CD4-positive, alpha-beta T cell treated with Interleukin-6 for 4 hours (primary cell): ENCODE measurements at regions not wholly inside any gene's neighbourhood (a gene's known extent, or its start where the extent isn't known, plus 50 kb on each side); places are given as distances from the start of the nearest gene placed in this dataset.

ENCODE experiments used
- DNase-seq: peaks from one replicate; pipeline ENCODE4 v3.0.0-alpha.2; 2020; ENCODE audit warnings: mixed read lengths

DNA sequence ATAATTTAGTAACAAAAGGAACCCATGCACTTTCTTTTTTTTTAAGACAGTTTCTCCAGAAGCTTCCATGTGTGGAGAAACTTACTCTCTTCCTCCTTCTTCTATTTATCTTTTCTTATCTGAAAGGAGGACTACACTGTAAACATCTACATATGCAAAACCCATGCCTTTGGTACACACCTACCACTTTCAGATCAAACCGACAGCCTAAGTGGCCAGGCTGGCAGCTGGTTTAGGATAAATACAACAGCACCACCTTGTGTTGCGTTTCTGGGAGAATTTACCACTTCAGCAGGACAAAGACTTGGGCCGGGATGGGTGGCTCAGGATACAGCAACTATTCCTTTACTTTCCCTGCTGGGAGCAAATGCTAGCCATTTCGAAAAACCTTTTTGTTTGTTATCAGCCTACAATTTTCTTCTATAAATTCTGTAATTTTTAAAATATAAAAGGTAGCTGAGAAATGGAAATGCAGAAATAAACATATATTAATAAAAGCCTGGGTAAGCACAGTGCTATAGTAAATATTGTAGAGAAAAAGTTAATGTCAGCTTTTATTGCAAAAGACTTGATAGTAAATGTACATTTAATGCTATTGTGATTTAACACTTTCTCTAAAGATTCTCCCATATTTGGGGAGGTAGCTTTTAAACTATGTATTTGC lies 94.0 kb upstream of the RFC3 start:
- peak; percentile 73 for DNase-seq

DNA sequence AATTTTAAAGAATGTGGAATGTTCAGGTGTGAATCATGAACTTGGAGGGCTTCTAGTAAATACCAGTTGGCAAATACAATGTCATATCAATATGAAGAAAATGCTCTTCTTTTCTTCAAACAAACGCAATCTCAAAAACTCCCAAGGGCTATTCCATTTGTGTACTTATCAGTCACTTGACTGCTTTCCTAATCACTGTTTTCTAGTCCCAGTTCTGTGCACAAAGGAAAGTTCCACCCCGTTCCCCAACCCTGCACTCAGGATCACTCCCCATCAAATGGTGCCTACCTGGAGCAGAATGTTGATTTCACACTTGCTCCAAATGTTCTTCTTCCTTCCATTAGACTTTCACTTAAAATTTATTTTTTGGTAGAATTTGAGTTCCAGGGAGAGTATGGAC lies 92.6 kb upstream of the RFC3 start:
- DNase-seq: no peak

DNA sequence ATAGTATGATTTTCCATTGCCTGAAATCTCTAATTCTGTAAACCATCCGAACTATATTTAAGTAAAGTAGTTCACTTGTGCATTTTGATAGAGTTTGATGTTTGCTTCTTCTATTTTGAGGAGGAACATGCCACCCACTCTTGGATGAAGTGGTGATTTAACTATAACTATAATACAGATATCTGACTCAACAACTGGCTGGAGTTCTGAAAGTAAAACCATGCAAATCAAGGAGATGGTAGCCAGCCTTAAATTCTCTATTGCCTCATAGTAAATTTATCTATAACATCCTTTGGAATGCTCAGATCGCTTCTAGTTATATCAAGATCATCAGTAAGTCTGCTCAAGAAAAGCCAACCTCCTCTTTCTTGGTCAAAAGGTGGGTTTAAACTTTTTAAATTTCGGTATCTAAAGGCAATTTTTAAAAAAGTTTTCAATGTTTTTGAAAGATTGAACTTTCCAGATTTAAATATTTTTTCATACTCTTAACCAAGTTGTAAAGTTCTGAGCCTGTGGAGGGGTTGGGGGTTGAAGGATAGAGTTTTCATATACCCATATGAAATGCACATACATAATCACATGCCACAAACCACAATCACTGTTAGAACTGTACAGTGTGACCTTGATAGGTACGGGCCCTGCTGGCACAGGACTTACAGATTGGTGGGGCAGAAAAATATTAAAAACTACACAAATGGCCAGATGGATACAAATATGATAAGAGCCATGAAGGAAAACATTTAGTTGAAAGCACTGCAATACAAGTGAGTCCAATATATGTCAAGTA lies 90.5 kb upstream of the RFC3 start:
- DNase-seq: no peak

DNA sequence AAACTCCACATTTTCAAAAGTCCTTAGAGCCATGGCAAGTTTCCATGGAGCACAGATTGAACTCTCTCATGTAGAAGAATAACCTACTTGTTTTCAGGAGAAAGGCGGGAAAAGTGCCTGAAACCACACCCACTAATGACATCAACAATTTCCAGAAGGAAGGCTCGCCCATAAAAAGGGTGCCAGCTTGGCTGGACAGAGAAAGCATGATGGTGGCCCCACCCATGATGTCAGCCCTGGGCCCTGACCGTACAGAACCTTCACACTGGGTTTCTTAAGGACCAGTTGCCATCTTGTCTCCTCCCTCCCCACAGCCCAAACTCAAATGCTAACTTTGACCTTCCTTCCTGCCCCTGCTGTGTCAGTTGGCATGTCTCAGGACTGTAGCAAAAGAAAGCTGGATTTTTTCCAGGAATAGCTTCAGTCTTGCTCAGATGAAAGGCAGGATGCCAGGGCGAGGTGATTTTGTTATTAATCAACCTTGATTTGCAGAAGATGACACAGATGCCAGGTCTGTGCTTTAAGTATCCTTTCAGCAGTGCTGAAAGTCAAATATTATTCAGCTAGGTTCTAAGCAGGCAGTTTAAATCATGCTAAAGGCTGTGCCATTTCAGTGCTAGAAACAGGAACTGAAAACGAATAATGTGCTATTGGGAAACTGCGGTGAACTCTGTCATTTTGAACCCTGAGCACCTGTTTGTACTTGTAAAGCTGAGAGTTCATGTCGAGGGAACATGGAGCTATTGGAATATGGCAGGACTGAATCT lies 89.5 kb upstream of the RFC3 start:
- no peak for DNase-seq

DNA sequence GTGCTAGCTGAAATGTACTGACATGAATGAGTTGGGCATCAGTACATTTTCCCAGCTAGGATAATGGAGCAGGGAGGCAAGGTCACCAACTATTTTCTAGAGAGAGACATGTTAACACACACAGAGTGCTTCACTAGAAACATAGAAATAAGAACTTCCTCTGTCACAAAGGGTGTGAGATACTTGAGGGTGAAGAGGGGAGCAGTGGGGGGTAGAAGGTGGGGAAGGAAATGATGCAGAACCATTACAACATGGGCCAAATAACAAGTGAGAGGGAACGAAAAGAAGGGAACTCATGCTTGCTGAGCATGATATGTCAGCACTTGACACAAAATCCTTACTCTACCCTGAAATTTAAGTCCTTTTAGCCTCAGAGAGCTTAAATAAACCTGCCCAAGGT lies 87.8 kb upstream of the RFC3 start:
- DNase-seq: no peak

DNA sequence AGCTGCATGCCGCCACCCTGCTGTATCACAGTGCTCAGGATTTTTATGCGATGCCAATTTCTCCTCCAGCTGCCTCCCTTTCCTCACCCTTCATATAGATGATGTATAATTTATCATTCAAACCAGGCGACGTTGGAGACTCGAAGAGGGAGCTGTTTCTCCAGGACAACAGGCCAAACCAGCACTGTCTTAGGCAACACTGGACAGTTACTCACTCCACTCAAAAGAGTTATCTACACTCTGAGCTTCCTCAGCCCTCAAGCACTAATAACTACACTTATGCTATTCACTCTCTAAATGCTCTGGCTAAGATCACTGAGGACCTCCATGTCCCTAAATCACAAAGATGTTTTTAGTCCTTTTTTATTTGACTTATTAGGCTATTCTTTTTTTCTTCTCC lies 87.3 kb upstream of the RFC3 start:
- DNase-seq: no peak

DNA sequence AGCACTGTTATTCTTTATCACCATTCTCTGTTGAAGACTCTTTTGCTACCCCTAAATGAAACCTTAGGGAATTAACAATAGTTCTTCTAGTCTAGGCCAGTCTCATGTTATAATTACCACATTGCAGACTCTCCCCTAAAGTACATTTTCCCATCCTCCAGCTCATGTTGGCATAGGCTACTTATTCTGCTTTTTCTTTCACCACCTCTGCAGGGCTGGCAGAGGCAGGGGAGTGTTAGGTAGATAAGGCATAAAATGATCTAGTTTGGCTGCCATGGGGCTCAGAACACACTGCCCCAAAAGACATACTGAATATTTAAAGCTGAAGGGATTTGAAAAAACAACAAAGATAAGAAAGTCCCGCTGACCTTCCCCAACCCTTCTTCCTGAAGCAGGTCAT lies 82.7 kb upstream of the RFC3 start:
- DNase-seq: no peak

DNA sequence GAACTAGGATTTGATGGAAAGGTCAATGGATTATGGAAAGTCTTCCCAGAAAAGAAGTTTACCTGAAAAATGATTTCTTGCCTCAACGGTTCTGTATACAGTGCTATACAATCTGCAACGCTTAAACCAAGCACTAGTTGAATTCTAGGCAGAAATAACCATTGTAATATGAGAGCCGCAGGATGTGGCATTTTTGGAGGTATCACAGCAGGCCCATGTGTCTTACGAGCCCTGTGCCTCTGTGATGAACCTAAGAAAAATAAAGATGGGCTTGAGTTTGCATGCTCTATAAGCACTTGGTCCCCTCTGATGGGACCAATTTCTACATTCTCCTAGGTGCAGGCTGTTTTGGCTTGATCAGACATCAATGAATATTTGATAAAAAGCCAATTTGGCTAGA lies 78.7 kb upstream of the RFC3 start:
- DNase-seq: no peak

DNA sequence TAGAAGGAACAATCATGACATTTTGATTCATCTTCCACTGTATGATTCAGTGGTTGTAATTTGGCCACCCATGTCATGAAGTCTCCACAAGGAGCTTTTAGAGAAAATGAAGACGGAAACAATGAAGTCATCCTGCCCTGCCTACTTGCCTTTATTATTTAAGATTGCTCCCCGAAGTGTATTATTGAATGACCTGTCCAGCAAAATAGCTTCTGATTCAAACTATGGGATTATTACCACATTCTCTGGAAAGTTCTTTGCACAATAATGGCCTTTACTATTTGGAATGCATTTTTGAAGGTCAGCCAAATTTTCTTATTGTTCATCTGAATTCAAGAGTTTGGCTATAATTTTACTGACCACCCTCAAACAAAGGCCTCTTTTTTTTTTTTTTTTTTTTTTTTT lies 77.8 kb upstream of the RFC3 start:
- DNase-seq: no peak

DNA sequence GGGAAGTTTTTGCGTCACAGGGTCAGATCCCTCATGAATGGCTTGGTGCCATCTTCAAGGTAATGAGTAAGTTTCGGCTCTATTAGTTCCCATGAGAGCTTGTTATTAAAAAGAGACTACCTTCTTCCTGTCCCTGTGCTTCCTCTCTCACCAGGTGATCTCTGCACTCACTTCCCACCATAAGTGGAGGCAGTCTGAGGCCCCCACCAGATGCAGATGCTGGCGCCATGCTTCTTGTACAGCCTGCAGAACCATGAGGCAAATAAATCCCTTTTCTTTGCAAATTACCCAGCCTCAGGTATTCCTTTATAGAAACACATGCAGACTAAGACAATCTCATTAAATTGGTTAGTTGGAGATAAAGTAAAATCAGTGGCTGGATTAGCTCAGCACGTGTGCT lies 75.6 kb upstream of the RFC3 start:
- DNase-seq: no peak

DNA sequence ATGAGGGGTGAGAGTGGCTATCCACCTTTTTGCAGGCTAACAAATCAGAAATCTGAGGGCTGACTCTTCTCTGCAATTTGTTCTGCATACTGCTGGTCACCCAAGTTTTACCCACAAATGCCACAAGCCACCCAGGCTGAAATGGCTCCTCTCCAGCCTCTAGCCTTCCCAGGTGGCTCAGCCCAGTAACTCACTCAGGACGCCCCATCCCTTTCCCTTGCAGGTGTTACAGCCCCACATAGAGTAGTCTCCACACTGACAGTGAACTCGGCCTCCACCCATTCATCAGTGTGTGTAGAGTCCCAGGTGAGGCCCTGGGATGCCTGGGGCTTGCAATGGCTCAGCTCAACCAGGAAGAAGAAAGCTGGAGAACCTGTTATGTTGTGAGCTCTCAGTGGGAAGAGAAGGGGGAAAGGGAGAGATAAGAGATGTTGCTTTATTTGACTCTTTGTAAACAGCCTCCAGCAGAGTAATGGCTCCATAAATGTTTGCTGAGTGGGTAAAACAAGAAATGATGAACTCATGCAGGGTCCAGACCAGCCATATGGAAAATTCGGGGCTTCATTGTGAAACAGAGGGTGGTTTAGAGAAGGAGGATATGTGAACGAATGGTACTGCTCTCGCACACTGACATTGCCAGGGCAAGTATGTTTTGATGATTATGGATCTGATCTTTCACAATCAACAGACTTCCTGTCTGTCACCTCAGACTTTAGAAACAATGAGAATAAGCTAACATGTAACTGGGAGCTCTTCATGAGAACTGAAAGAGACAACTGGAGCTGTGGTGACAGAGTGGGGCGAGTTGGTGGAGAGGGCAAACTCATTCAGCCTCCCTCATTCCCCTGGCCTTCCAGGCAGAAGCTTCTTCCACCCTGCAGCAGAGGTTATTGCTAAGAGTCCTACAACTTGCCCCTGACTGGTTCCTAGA lies 74.2 kb upstream of the RFC3 start:
- DNase-seq: peak; percentile 7

DNA sequence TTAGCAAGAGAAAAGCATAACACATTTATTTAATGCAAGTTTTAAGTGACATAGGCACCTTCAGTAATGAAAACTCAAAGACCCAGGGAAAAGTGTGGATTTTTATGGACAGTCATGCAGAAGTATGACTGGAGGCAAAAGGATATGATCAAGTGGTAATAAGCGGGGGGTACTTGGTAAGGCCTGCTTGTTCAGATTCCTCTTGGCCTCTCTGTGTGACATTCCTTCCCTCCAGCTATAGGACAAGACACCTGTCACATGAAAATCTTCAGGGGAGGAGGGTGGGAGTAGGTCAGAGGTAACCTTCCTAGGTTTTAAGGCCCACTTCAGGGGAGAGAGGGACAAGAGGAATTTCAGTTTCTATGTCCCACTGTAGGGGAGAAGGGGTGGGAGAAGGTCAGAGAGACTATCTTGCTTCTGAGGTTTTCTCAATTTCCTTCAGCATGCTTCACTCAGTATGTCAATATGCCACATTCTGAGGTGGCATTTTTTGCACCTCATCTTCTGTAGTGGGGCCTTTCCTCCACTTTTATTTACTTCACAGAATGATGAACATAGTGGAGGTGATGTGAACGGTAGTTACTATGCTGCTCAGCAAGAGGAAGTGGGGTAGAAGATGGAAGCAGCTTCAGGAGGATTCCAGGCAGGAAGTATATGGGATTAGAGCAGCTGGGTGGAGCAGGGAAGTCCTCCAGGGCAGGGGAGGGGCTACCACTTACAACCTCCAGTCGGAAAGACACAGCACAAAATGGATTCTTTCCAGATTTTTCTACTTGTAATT lies 73.2 kb upstream of the RFC3 start:
- no peak for DNase-seq

DNA sequence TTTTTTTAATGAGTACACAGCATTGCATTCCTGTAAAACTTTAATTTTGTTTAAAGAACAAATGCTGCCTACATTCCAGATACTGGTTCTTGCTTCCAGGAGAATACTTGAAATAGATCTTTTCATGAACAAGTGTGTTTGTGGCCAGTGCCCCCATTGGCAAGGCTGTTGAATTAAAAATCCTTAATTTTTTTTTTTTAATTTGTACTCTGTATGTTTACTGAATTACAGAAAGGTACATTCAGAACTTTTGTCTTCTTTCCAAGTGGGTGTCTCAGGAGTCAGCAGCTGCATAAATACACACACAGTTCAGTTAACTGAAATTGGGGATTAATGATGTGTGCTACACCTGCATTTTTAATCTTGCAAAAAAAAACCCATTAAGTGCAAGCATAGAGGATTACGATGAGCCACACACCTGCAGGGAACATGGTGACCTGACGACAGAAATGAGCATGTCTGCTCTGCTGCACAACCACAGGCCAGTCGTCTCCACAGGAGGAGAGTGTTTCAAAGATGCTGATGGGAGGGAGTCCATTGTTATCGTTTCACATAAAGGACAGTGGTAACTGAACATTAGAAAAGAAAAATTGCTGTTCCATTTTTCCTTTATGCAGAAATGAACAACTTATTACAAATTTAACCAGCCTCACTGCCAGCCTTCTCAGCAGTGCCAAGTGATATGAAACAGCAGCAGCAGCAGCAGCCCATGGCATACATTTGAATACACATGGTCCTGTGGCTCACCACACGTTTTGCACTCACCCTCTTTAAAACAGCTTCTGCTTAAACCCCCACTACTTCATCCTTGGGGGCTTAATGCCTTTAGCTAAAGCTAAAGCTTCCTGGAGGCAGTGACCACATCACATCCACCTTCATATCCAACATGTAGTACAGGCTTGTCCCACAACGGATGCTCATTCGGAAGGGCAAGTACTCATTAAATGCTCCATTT lies 72.3 kb upstream of the RFC3 start:
- no peak for DNase-seq

DNA sequence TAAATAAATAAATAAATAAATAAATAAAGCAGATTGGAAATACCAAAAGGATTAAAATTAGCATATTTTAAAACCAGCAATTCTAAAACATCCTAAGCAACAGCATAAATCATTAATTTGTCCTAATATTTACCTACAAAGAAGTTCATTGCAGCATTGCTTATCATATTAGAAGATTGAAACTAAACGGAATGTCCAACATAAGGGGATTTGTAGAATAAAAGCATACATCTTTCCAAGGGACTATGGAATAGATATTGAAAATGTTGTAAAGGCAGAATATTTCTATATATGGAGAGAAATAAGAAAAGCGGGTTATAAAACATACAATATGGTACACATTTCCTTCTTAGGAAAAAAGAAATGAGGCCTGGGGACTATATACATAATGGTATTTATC lies 71.1 kb upstream of the RFC3 start:
- no peak for DNase-seq

DNA sequence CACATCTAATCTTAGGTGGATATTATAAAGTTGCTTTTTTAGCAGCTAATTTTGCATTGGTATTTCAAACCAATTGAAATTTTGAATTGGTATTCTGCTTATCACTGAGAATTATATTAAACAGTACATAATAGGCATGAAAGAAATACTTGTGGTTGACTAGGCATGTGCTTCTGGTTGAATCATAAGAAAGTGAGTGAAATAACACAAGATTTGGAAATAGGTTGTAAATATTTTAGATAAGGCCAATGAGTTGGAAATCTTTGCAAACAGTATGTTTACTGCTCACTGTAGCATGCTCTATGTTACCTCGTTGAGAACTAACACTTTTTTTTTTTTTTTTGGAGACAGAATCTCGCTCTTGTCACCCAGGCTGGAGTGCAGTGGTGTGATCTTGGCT lies 66.8 kb upstream of the RFC3 start:
- no peak for DNase-seq

DNA sequence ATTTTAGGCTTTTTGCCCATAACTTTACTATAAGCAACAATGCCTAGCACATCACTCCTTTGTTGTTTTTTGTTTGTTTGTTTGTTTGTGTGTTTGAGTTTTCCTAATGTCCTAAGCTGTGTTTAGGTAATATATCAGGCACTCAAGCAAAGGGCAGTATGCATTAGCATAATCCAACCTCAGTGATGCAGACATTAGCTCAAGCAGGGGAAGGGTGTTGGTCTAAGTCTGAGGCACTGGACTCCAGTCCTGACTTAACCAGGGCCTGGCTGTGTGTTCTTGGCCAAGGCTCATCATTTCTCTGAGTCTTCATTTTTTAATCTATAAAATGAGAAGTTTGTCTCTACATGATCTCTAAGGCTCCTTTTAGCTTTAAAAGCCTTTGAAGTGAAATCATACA lies 65.9 kb upstream of the RFC3 start:
- no peak for DNase-seq

DNA sequence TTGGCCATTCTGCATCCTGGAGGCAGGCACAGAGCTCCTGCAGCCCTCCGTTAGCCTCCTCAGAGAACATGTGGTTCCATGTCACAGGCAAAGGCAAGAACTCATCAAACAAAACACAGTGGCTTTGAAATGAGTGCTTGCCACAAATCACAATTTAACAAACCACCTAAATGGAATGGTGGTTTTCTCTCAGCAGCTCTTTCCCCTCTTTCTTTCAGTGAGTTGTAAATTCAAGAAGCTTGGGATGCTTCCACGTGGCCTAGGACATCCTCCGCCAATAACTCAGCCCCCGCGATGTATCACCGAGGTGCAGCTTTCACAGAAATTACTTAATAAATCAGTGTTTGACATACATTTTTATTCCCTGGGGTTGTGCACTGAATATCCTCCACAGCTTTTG lies 65.4 kb upstream of the RFC3 start:
- no peak for DNase-seq

DNA sequence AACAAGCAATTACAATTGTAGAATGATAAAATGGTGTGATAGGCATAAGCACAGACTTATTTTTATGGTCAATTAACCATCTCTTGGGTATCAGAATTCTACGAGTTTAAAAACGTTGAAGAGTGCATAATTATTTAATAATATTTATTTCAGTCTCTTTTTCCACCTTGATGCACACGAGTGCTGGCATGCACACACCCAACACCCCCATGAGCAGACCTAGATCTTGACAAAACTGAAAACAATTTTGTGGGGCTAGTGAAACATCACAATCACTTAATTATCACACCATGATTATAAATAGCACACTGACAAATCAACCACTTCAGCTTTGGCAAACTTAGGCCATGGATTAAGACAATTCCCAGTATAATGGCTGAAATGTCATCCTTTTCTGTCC lies 61.0 kb upstream of the RFC3 start:
- DNase-seq: no peak

DNA sequence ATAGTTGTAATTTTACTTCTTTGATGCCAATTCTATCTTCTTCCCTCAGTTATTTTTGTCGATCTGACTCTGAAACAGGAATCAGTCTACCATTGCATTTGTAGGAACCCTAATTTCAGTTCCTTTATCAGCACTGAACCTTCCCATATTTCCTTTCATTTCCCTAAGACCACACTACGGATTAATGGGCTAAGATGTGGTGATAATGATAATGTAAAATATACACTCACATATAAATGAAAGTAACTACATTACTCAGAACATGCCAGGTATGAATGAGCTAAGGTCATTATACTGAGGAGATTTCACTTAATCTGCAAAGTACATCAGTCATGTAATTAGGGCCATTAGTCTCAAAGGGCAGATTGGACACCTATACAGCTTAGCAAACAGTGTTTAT lies 60.2 kb upstream of the RFC3 start:
- DNase-seq: no peak

DNA sequence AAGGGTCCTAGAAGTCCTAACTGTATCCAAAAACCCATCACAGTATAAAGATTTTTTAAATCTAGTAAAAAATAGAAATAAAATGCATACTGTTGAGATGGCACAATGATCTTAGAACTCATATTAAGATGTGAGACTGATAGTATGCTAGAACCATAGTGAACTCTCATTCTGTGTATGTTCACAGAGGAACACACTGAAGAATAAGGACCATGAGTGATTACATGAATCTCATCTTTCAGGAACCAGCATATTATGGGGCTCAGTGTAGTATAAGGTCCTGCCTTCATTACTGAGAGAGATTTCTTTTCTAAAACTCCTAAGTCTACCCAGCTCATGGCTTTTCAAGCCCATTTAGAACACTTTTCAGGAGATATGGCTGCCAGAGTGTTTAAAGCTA lies 59.8 kb upstream of the RFC3 start:
- DNase-seq: no peak

DNA sequence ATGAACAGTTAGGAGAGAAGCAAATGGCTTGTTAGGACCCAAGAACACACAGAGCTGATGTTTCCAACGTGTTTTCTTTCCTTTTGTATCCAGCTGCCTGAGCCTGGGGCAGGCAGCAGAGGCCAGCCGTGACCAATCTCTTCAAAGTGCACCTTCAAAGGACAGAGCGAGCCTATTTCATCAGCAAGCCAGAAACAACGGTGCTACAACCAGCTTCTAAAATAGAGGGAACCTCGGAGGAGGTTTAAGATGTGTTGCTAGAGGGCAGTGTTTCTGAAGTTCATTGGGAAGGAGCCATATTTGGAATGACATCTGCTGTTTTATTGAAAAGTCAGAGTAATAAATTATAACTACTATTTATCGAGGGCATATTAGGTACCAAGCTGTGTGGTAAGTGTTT lies 56.2 kb upstream of the RFC3 start:
- DNase-seq: no peak
